Activated naive CD8-positive, alpha-beta T cell treated with anti-CD3 and anti-CD28 coated beads, Interleukin-2, amount 10 ng/mL, durations not matched to agents 7 days and 5 days (primary cell): ENCODE measurements at regions not wholly inside any gene's neighbourhood (a gene's known extent, or its start where the extent isn't known, plus 50 kb on each side); places are given as distances from the start of the nearest gene placed in this dataset.

Experiments used
- ATAC-seq: fragments of 150-1000 bp; cut with Tn5 transposase; one replicate; pipeline ENCODE4 v1.10.0; 2021; ENCODE audit warnings: low read depth, moderate library complexity
- POLR2A ChIA-PET: fragments of 350-600 bp; sonication (Branson Sonifier 250); formaldehyde crosslinking; loops from one replicate; lab custom pipeline; 2021; ENCODE audit warnings: antibody characterized with exemption; lab: Charles Lee
- DNase-seq: peaks from one replicate; pipeline ENCODE4 v3.0.0; 2021
- H3K27ac Mint-ChIP-seq: one replicate; pipeline ENCODE4 v1.8.0; 2022; ENCODE audit warnings: mild to moderate bottlenecking, mixed read lengths
- H3K27me3 Mint-ChIP-seq: one replicate; pipeline ENCODE4 v1.8.0; 2022; ENCODE audit warnings: mild to moderate bottlenecking, moderate library complexity, mixed read lengths
- H3K36me3 Mint-ChIP-seq: one replicate; pipeline ENCODE4 v1.8.0; 2021; ENCODE audit warnings: mild to moderate bottlenecking, mixed read lengths
- H3K4me1 Mint-ChIP-seq: one replicate; pipeline ENCODE4 v1.8.0; 2021; ENCODE audit warnings: mixed read lengths
- H3K4me3 Mint-ChIP-seq: one replicate; pipeline ENCODE4 v1.8.0; 2022; ENCODE audit warnings: mild to moderate bottlenecking, moderate library complexity, mixed read lengths
- H3K9me3 Mint-ChIP-seq: one replicate; pipeline ENCODE4 v1.8.0; 2021; ENCODE audit warnings: mixed read lengths

- Mint-ChIP-seq H3K4me3 (no peak overlapping the region), H3K27me3 (no peaks in the 10 kb centered on the region), H3K36me3 (no peaks in the 10 kb centered on the region), H3K4me1 (no peaks in the 10 kb centered on the region), H3K9me3 (no peaks in the 10 kb centered on the region), H3K27ac (no peak overlapping the region)
- POLR2A ChIA-PET = no interaction called here
- ATAC-seq (no peak), DNase-seq (no peak)
These were observed 433.2 kb upstream of the RGPD4 start for GRCh38 chr2:107393516-107393915.

GRCh38 chr2:107398683-107399082 is 428.0 kb upstream of the RGPD4 start:
- H3K4me1 Mint-ChIP-seq = peaks cover 3% of the 10 kb centered on the region
- POLR2A ChIA-PET = no interaction called here
- H3K36me3 Mint-ChIP-seq = no peaks in the 10 kb centered on the region
- H3K9me3 Mint-ChIP-seq = no peaks in the 10 kb centered on the region
- ATAC-seq (no peak), DNase-seq (no peak)
- H3K27ac Mint-ChIP-seq = no peak overlapping the region
- no peak overlapping the region for H3K4me3 Mint-ChIP-seq
- no peaks in the 10 kb centered on the region for H3K27me3 Mint-ChIP-seq

GRCh38 chr2:107402330-107402729 is 424.4 kb upstream of the RGPD4 start:
- Mint-ChIP-seq H3K4me1 (peaks cover 3% of the 10 kb centered on the region), H3K27me3 (no peaks in the 10 kb centered on the region), H3K4me3 (no peak overlapping the region), H3K27ac (no peak overlapping the region), H3K36me3 (no peaks in the 10 kb centered on the region), H3K9me3 (no peaks in the 10 kb centered on the region)
- ATAC-seq (no peak), DNase-seq (no peak)
- POLR2A ChIA-PET = no interaction called here

- POLR2A ChIA-PET = no interaction called here
- no peaks in the 10 kb centered on the region for H3K27me3 Mint-ChIP-seq
- ATAC-seq (no peak), DNase-seq (no peak)
- no peak overlapping the region for H3K27ac Mint-ChIP-seq
- H3K9me3 Mint-ChIP-seq = no peaks in the 10 kb centered on the region
- no peaks in the 10 kb centered on the region for H3K36me3 Mint-ChIP-seq
- H3K4me1 Mint-ChIP-seq = peaks cover 3% of the 10 kb centered on the region
- H3K4me3 Mint-ChIP-seq = no peak overlapping the region
These were observed 421.4 kb upstream of the RGPD4 start for GRCh38 chr2:107405261-107405660.

GRCh38 chr2:107407017-107407416 is 419.7 kb upstream of the RGPD4 start:
- POLR2A ChIA-PET = no interaction called here
- no peak overlapping the region for H3K27ac Mint-ChIP-seq
- H3K4me3 Mint-ChIP-seq = no peak overlapping the region
- DNase-seq = no peak
- H3K36me3 Mint-ChIP-seq = no peaks in the 10 kb centered on the region
- H3K4me1 Mint-ChIP-seq = peaks cover 3% of the 10 kb centered on the region
- no peaks in the 10 kb centered on the region for H3K9me3 Mint-ChIP-seq
- ATAC-seq = no peak
- H3K27me3 Mint-ChIP-seq = no peaks in the 10 kb centered on the region

- Mint-ChIP-seq H3K36me3 (no peaks in the 10 kb centered on the region), H3K9me3 (no peaks in the 10 kb centered on the region), H3K4me1 (no peaks in the 10 kb centered on the region), H3K4me3 (no peak overlapping the region), H3K27me3 (no peaks in the 10 kb centered on the region), H3K27ac (no peak overlapping the region)
- DNase-seq = no peak
- POLR2A ChIA-PET = no interaction called here
- no peak for ATAC-seq
These were observed 418.7 kb upstream of the RGPD4 start for GRCh38 chr2:107407974-107408373.

- POLR2A ChIA-PET = no interaction called here
- ATAC-seq = no peak
- H3K27me3 Mint-ChIP-seq = no peaks in the 10 kb centered on the region
These were observed 415.4 kb upstream of the RGPD4 start for GRCh38 chr2:107411267-107411666.

GRCh38 chr2:107412209-107412904 is 414.3 kb upstream of the RGPD4 start:
- no peaks in the 10 kb centered on the region for H3K4me1 Mint-ChIP-seq
- ATAC-seq = no peak

More at GRCh38 chr2:107411267-107411666, 415.4 kb upstream of the RGPD4 start:
- Mint-ChIP-seq H3K4me3 (no peak overlapping the region), H3K36me3 (no peaks in the 10 kb centered on the region), H3K4me1 (no peaks in the 10 kb centered on the region), H3K9me3 (no peaks in the 10 kb centered on the region), H3K27ac (no peak overlapping the region)
- no peak for DNase-seq

GRCh38 chr2:107412981-107413380 is 413.7 kb upstream of the RGPD4 start:
- ATAC-seq (no peak), DNase-seq (no peak)
- Mint-ChIP-seq H3K9me3 (no peaks in the 10 kb centered on the region), H3K27me3 (no peaks in the 10 kb centered on the region), H3K4me1 (no peaks in the 10 kb centered on the region), H3K36me3 (no peaks in the 10 kb centered on the region), H3K4me3 (no peak overlapping the region), H3K27ac (no peak overlapping the region)
- POLR2A ChIA-PET = no interaction called here

More at GRCh38 chr2:107412209-107412904, 414.3 kb upstream of the RGPD4 start:
- Mint-ChIP-seq H3K9me3 (no peaks in the 10 kb centered on the region), H3K36me3 (no peaks in the 10 kb centered on the region), H3K27ac (no peak overlapping the region), H3K27me3 (no peaks in the 10 kb centered on the region), H3K4me3 (no peak overlapping the region)
- no peak for DNase-seq
- POLR2A ChIA-PET = no interaction called here

GRCh38 chr2:107414376-107414775 is 412.3 kb upstream of the RGPD4 start:
- POLR2A ChIA-PET = no interaction called here
- Mint-ChIP-seq H3K9me3 (no peaks in the 10 kb centered on the region), H3K27me3 (no peaks in the 10 kb centered on the region), H3K36me3 (no peaks in the 10 kb centered on the region), H3K27ac (no peak overlapping the region), H3K4me3 (no peak overlapping the region), H3K4me1 (no peaks in the 10 kb centered on the region)
- DNase-seq = no peak
- no peak for ATAC-seq

- no peaks in the 10 kb centered on the region for H3K9me3 Mint-ChIP-seq
- H3K4me3 Mint-ChIP-seq = no peak overlapping the region
- DNase-seq = no peak
- POLR2A ChIA-PET = no interaction called here
- no peak for ATAC-seq
- no peaks in the 10 kb centered on the region for H3K36me3 Mint-ChIP-seq
- H3K27ac Mint-ChIP-seq = no peak overlapping the region
- H3K4me1 Mint-ChIP-seq = no peaks in the 10 kb centered on the region
- no peaks in the 10 kb centered on the region for H3K27me3 Mint-ChIP-seq
These were observed 408.0 kb upstream of the RGPD4 start for GRCh38 chr2:107418708-107419107.

GRCh38 chr2:107419191-107419590 is 407.5 kb upstream of the RGPD4 start:
- no peaks in the 10 kb centered on the region for H3K27me3 Mint-ChIP-seq
- no peaks in the 10 kb centered on the region for H3K4me1 Mint-ChIP-seq
- POLR2A ChIA-PET = no interaction called here
- no peak for ATAC-seq
- H3K27ac Mint-ChIP-seq = no peak overlapping the region
- no peak for DNase-seq
- no peak overlapping the region for H3K4me3 Mint-ChIP-seq
- no peaks in the 10 kb centered on the region for H3K36me3 Mint-ChIP-seq
- H3K9me3 Mint-ChIP-seq = no peaks in the 10 kb centered on the region

GRCh38 chr2:107428781-107429180 is 397.9 kb upstream of the RGPD4 start:
- H3K27ac Mint-ChIP-seq = no peak overlapping the region
- ATAC-seq = no peak
- no peaks in the 10 kb centered on the region for H3K4me1 Mint-ChIP-seq
- H3K27me3 Mint-ChIP-seq = no peaks in the 10 kb centered on the region
- POLR2A ChIA-PET = no interaction called here
- H3K4me3 Mint-ChIP-seq = no peak overlapping the region
- DNase-seq = no peak
- no peaks in the 10 kb centered on the region for H3K9me3 Mint-ChIP-seq
- H3K36me3 Mint-ChIP-seq = no peaks in the 10 kb centered on the region

GRCh38 chr2:107430006-107430405 is 396.7 kb upstream of the RGPD4 start:
- no peaks in the 10 kb centered on the region for H3K27me3 Mint-ChIP-seq
- POLR2A ChIA-PET = no interaction called here
- H3K9me3 Mint-ChIP-seq = no peaks in the 10 kb centered on the region
- ATAC-seq = no peak
- H3K4me1 Mint-ChIP-seq = no peaks in the 10 kb centered on the region
- H3K36me3 Mint-ChIP-seq = no peaks in the 10 kb centered on the region
- H3K27ac Mint-ChIP-seq = no peak overlapping the region
- DNase-seq = no peak
- no peak overlapping the region for H3K4me3 Mint-ChIP-seq
